GM23248 (cell line): ENCODE measurements at regions not wholly inside any gene's neighbourhood (a gene's known extent, or its start where the extent isn't known, plus 50 kb on each side); places are given as distances from the start of the nearest gene placed in this dataset.

Source experiments
- EZH2 ChIP-seq: fragments of 200-600 bp; sonication (generic); IDR thresholded peaks from 2 replicates; pipeline ENCODE4 v1.6.1; 2018; ENCODE audit warnings: antibody characterized with exemption, mild to moderate bottlenecking; ENCODE audit not compliant: insufficient read depth, poor library complexity, severe bottlenecking
- EZH2phosphoT487 ChIP-seq: fragments of 200-600 bp; sonication (generic); IDR thresholded peaks from 2 replicates; pipeline ENCODE4 v1.6.1; 2018; ENCODE audit warnings: antibody characterized with exemption, moderate library complexity, mild to moderate bottlenecking, low read depth; ENCODE audit not compliant: insufficient read depth

GRCh38 chr18:41845563-41845962, 109.5 kb upstream of the PIK3C3 start:
- TF ChIP-seq EZH2 (no peak), EZH2phosphoT487 (no peak)
